ENCODE measurements at regions not wholly inside any gene's neighbourhood (a gene's known extent, or its start where the extent isn't known, plus 50 kb on each side); places are given as distances from the start of the nearest gene placed in this dataset.

- intact Hi-C loops (cut with micrococcal nuclease) = no loop called here
- H2BK5ac ChIP-seq (ENCODE audit: low read depth, low read length, poor library complexity, severe bottlenecking) = no peak overlapping the region
- no peak overlapping the region for H3K23ac ChIP-seq (ENCODE audit: low read depth, low read length)
- peaks cover 21% of the 10 kb centered on the region for H3K9me3 ChIP-seq (ENCODE audit: control insufficient read depth, insufficient read depth, low read length)
- no peak overlapping the region for H3K27ac ChIP-seq (ENCODE audit: insufficient read depth, low read length)
- no peak for TF ChIP-seq CHD1 (IDR thresholded peaks at IDR 0.05; ENCODE audit: low read depth, low read length)
- TF ChIP-seq, protein P1, sequence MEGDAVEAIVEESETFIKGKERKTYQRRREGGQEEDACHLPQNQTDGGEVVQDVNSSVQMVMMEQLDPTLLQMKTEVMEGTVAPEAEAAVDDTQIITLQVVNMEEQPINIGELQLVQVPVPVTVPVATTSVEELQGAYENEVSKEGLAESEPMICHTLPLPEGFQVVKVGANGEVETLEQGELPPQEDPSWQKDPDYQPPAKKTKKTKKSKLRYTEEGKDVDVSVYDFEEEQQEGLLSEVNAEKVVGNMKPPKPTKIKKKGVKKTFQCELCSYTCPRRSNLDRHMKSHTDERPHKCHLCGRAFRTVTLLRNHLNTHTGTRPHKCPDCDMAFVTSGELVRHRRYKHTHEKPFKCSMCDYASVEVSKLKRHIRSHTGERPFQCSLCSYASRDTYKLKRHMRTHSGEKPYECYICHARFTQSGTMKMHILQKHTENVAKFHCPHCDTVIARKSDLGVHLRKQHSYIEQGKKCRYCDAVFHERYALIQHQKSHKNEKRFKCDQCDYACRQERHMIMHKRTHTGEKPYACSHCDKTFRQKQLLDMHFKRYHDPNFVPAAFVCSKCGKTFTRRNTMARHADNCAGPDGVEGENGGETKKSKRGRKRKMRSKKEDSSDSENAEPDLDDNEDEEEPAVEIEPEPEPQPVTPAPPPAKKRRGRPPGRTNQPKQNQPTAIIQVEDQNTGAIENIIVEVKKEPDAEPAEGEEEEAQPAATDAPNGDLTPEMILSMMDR (conservative IDR thresholded peaks at IDR 0.05; ENCODE audit: low read depth, low read length) = no peak
- TF ChIP-seq POLR2A (IDR thresholded peaks at IDR 0.05; ENCODE audit: low read depth, low read length) = no peak
- no peak for TF ChIP-seq MAFK (IDR thresholded peaks at IDR 0.05; ENCODE audit: low read depth, low read length)
- TF ChIP-seq SMC3 (IDR thresholded peaks at IDR 0.05; ENCODE audit: low read depth, low read length) = no peak
- TF ChIP-seq RAD21 (IDR thresholded peaks at IDR 0.05; ENCODE audit: low read length) = no peak
- TF ChIP-seq MAZ (IDR thresholded peaks at IDR 0.05; ENCODE audit: borderline replicate concordance, low read depth, low read length) = no peak
- TF ChIP-seq MXI1 (IDR thresholded peaks at IDR 0.05; ENCODE audit: borderline replicate concordance, low read depth, low read length) = no peak
- TF ChIP-seq CEBPB (IDR thresholded peaks at IDR 0.05; ENCODE audit: low read depth, low read length) = no peak
- no peak for TF ChIP-seq NFE2L2 (IDR thresholded peaks at IDR 0.05; ENCODE audit: low read depth, low read length)
- TF ChIP-seq RCOR1 (IDR thresholded peaks at IDR 0.05; ENCODE audit: insufficient replicate concordance, low read length) = no peak
- no peak for TF ChIP-seq USF2 (IDR thresholded peaks at IDR 0.05; ENCODE audit: low read depth, low read length)
- no peak for TF ChIP-seq BHLHE40 (IDR thresholded peaks at IDR 0.05; ENCODE audit: low read depth, low read length)
- H3K9me1 ChIP-seq (ENCODE audit: insufficient read depth, low read length) = no peaks in the 10 kb centered on the region
- no peak overlapping the region for H2BK15ac ChIP-seq (ENCODE audit: low read depth, low read length)
- dilution Hi-C loops (cut with HindIII; ENCODE audit: low sequenced_read_pairs, unreplicated experiment) = no loop called here
- H4K8ac ChIP-seq (ENCODE audit: low read depth in 2 of 2, low read length in 2 of 2) = no peak overlapping the region
- ChIA-PET CTCF (no interaction called here), POLR2A (ENCODE audit: unreplicated experiment) (no interaction called here)
- H2AFZ ChIP-seq (replicated peaks; ENCODE audit: low read length, poor library complexity) = no peak overlapping the region
- no peaks in the 10 kb centered on the region for H3K4me1 ChIP-seq (ENCODE audit: control insufficient read depth, insufficient read depth, low read length)
- H3K9ac ChIP-seq (ENCODE audit: low read depth, low read length) = no peak overlapping the region
- no peak overlapping the region for H3K18ac ChIP-seq (ENCODE audit: low read depth, low read length)
- H3K14ac ChIP-seq (replicated peaks; ENCODE audit: low read depth, low read length) = no peak overlapping the region
- ATAC-seq (ENCODE audit: low read depth) = no peak
- H3K56ac ChIP-seq (ENCODE audit: extremely low read depth, insufficient read depth, low read length) = no peak overlapping the region
- no peak overlapping the region for H3K4me2 ChIP-seq (ENCODE audit: low read depth, low read length)
- H2BK20ac ChIP-seq (ENCODE audit: low read depth, low read length) = no peak overlapping the region
- H2AK9ac ChIP-seq (replicated peaks; ENCODE audit: low read depth, low read length, poor library complexity) = no peak overlapping the region
- WGBS, 2 experiments (ENCODE audit: extremely low coverage in 2 of 2, insufficient read length in 1 of 2) = 27% methylated on average over 2 of the region's 2 CpGs; no CpG with 5 or more reads in 1 of the 2 experiments
- no peak overlapping the region for H3K4me3 ChIP-seq (ENCODE audit: insufficient read depth, low read depth, low read length)
- H4K20me1 ChIP-seq (ENCODE audit: insufficient read depth, low read length) = no peaks in the 10 kb centered on the region
- H2AK5ac ChIP-seq (ENCODE audit: low read depth, low read length) = no peak overlapping the region
- H4K91ac ChIP-seq (ENCODE audit: insufficient read depth, low read depth, low read length) = no peak overlapping the region
- DNase-seq = no peak
- H2BK120ac ChIP-seq (ENCODE audit: low read depth, low read length) = no peak overlapping the region
- no peak overlapping the region for H3K4ac ChIP-seq (ENCODE audit: low read depth, low read length)
- no TSS peak for BruUV-seq (replicated peaks)
- no peaks in the 10 kb centered on the region for H3K36me3 ChIP-seq (ENCODE audit: control insufficient read depth, insufficient read depth, low read length)
- no peaks in the 10 kb centered on the region for H3K27me3 ChIP-seq (ENCODE audit: control insufficient read depth, insufficient read depth, low read length)
- no peak overlapping the region for H4K5ac ChIP-seq (ENCODE audit: low read depth, low read length)
- in situ Hi-C loops (cut with MboI; ENCODE audit: low sequenced_read_pairs) = no loop called here
- no peaks in the 10 kb centered on the region for H3K79me1 ChIP-seq (ENCODE audit: low read depth in 1 of 2, low read length in 2 of 2)
Observed at GRCh38 chr20:30601974-30602373, 655.5 kb upstream of the DEFB115 start.
